Right cardiac atrium (tissue), 5 donors: ENCODE measurements at regions not wholly inside any gene's neighbourhood (a gene's known extent, or its start where the extent isn't known, plus 50 kb on each side); places are given as distances from the start of the nearest gene placed in this dataset.
"Not testable (repeated sequence)": the region's sequence is repeated elsewhere in the genome, so short reads cannot be mapped to it uniquely, and the experiment has no call there.

Source experiments
- ATAC-seq, 2 donors: fragments of 200-7000 bp; cut with Tn5 transposase; one replicate each; pipeline versions ENCODE4 v1.8.0 to v1.9.1; 2020; ENCODE audit warnings: moderate library complexity in 2 of 2, mild to moderate bottlenecking in 1 of 2
- DNase-seq, 3 donors: peaks; one replicate each; pipeline ENCODE4 v3.0.0-alpha.2; 2020
- H3K27ac ChIP-seq: one replicate; pipeline ENCODE4 v1.5.1; 2013; ENCODE audit warnings: mild to moderate bottlenecking, low read length, control low read depth, moderate library complexity
- H3K27me3 ChIP-seq: one replicate; pipeline ENCODE4 v1.6.1; 2013; ENCODE audit not compliant: control insufficient read depth, insufficient read depth
- H3K4me1 ChIP-seq: one replicate; pipeline ENCODE4 v1.6.1; 2013; ENCODE audit warnings: low read length; ENCODE audit not compliant: control insufficient read depth, insufficient read depth
- H3K4me3 ChIP-seq: one replicate; pipeline ENCODE4 v1.5.1; 2013; ENCODE audit warnings: low read length, control low read depth
- H3K9me3 ChIP-seq: one replicate; pipeline ENCODE4 v1.6.1; 2013; ENCODE audit warnings: low read length; ENCODE audit not compliant: control insufficient read depth
- WGBS: extraction: QIAGEN DNeasy Blood & Tissue Kit; methylation state at CpG from one replicate; pipeline ENCODE4 v1.1.7; 2013; 5-methylcytosine and 5-hydroxymethylcytosine counted together
- intact Hi-C, 4 donors: fragments of 100-400 bp; cut with DNase I; formaldehyde crosslinking; loops; one replicate each; pipeline versions ENCODE4 v1.11.0 to v1.14.0; 2022 to 2023
- donor health status: healthy with polysubstance abuse.
- donor health status: DM: no; HTN: yes; CAD: no.
- donor health status: DM: no; HTN: no; CAD: no.
- donor health status: DM: no; HTN: yes; CAD: no; lungs with severe emphysema.
- donor health status: DM: yes; HTN: yes; CAD: no.

GRCh38 chr13:50222569-50223332, 207.5 kb downstream of the KCNRG start:
- peak; percentile 80 to 90 (median 89) for DNase-seq
- no peak overlapping the region for H3K27ac ChIP-seq
- peak; percentile 91 for ATAC-seq
- no peaks in the 10 kb centered on the region for H3K4me1 ChIP-seq
- WGBS = 34% methylated on average over 13 of the region's 13 CpGs
- no peak overlapping the region for H3K4me3 ChIP-seq
- no peaks in the 10 kb centered on the region for H3K27me3 ChIP-seq
- intact Hi-C loops = no loop called here
- H3K9me3 ChIP-seq = no peaks in the 10 kb centered on the region

- Histone ChIP-seq H3K9me3 (no peaks in the 10 kb centered on the region), H3K27me3 (no peaks in the 10 kb centered on the region), H3K27ac (no peak overlapping the region), H3K4me1 (no peaks in the 10 kb centered on the region), H3K4me3 (no peak overlapping the region)
- ATAC-seq = no peak
- intact Hi-C loops = no loop called here
- no peak for DNase-seq
- 77% methylated on average over 4 of the region's 4 CpGs for WGBS
Observed at GRCh38 chr13:50224534-50224933, 209.3 kb downstream of the KCNRG start.

DNA sequence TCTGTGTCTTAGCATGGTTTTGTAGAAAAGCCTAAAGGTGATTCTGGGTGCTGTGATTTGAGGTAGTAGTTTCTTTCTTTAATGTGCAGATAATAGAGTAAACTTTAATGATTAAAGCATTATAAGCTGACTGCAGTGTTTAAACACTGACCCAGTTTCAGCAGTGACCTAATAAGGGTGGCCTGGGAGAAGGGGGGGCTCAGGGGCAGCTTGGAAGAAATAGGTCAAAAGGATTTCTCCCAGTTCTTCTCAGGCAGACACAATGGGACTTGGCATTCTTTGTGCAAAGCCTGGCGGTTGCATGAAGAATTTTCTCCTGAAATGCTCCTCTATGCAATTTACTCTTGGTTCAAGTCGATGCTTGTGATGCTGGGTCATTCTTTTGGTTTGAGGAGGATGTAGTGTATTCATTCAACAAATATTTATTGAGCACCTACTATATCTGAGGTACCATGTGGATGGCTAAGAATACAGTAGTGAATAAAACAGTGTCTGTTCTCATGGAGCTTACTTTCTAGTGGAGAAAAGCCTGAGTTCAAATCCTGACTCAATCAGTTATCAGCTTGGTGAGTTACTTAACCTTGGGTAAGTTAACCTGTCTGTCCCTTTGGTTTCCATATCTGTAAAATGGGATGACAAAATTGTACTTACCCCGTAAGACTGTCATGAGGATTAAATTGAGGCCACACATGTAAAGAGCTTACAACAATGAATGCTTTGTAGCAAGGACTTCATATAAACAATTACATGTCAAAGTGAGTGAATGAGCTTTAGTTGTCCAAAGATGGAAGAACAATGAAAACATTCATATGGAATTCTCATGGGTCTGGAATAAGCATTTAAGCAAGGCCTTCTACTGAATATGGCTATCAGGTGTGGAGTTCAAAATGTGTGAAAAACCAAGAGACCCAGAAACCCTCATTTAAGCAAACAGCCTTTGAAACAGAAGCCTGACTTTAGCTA, 210.2 kb downstream of the KCNRG start:
- Histone ChIP-seq H3K4me1 (no peaks in the 10 kb centered on the region), H3K27ac (no peak overlapping the region)

DNA sequence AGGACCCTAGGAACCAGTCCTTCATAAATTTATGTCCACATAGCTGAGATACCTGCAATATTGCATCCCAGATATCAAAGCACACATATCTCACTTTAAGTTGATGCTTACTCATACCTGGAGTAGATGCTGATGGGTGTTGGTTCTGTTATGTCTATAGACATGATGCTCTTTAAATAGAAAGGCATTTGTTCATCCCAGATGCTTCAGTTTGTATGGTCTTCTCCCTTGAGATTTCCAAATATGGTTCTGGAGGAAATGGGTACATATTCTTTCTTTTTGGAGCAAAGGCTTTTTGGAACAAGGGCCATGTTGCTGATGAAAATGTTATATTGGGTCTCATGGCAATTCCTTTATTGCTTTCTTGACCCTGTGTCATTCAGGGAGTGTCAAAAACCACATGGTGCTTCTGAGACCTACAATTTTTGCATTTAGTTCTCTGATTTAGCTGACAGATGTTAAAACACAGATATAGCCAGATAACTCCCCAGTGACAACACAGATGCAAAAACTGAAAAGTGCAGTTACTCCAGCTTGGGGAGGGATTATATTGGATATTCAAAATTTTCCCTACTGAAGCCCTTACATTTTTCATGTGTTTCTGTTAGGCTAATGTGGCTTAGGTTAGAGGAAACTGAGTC, 211.4 kb downstream of the KCNRG start:
- intact Hi-C loops = no loop called here
- H3K4me1 ChIP-seq = no peaks in the 10 kb centered on the region
- no peaks in the 10 kb centered on the region for H3K9me3 ChIP-seq
- H3K27me3 ChIP-seq = no peaks in the 10 kb centered on the region
- ATAC-seq (no peak), DNase-seq (no peak)
- no peak overlapping the region for H3K4me3 ChIP-seq
- no peak overlapping the region for H3K27ac ChIP-seq

More for the DNA sequence above, 210.2 kb downstream of the KCNRG start:
- ATAC-seq (no peak), DNase-seq (no peak)
- no peak overlapping the region for H3K4me3 ChIP-seq
- no peaks in the 10 kb centered on the region for H3K9me3 ChIP-seq
- intact Hi-C loops = no loop called here
- no peaks in the 10 kb centered on the region for H3K27me3 ChIP-seq
- 81% methylated on average over 3 of the region's 3 CpGs for WGBS

GRCh38 chr13:50227361-50227760, 212.1 kb downstream of the KCNRG start:
- Histone ChIP-seq H3K9me3 (no peaks in the 10 kb centered on the region), H3K4me1 (no peaks in the 10 kb centered on the region), H3K27me3 (no peaks in the 10 kb centered on the region), H3K4me3 (no peak overlapping the region), H3K27ac (no peak overlapping the region)
- WGBS = 95% methylated on average over 5 of the region's 5 CpGs
- DNase-seq (no peak), ATAC-seq (no peak)
- intact Hi-C loops = no loop called here

GRCh38 chr13:50228527-50228926, 213.3 kb downstream of the KCNRG start:
- Histone ChIP-seq H3K9me3 (no peaks in the 10 kb centered on the region), H3K27me3 (no peaks in the 10 kb centered on the region), H3K4me3 (no peak overlapping the region), H3K27ac (no peak overlapping the region), H3K4me1 (no peaks in the 10 kb centered on the region)
- DNase-seq (no peak), ATAC-seq (no peak)
- intact Hi-C loops = no loop called here
- 88% methylated on average over 6 of the region's 6 CpGs for WGBS

DNA sequence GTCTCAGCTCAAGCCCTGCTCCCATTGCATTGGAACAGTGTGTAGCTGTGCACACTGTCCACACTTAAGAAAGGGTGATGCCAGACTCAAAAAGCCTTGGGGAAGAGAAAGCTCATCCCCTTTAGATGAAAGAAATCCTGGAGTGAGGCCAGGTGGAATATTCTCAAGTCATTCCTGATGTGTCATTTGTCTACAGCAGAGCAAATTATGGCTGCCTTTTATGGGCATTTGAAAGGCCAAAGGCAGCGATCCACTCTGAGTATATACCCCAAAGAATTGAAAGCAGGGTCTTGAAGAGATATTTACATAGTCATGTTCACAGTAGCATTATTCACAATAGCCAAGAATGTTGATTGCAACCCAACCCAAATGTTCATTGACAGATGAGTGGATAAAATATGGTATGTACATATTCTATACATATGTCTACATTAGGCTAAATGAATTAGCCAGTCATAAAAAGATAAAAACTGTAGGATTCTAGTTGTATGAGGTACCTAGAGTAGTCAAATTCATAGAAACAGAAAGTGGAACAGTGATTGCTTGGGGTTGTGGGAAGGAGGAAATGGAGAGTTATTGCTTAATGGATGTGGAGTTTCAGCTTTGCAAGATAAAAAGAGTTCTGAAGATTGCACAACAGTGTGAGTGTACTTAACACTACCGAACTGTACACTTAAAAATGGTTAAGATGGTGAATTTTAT, 214.9 kb downstream of the KCNRG start:
- Histone ChIP-seq H3K27me3 (no peaks in the 10 kb centered on the region), H3K27ac (no peak overlapping the region), H3K9me3 (no peaks in the 10 kb centered on the region), H3K4me1 (no peaks in the 10 kb centered on the region), H3K4me3 (no peak overlapping the region)
- DNase-seq (no peak), ATAC-seq (peak; percentile 70 to 81)
- intact Hi-C loops = no loop called here
- 86% methylated on average over 2 of the region's 2 CpGs for WGBS

DNA sequence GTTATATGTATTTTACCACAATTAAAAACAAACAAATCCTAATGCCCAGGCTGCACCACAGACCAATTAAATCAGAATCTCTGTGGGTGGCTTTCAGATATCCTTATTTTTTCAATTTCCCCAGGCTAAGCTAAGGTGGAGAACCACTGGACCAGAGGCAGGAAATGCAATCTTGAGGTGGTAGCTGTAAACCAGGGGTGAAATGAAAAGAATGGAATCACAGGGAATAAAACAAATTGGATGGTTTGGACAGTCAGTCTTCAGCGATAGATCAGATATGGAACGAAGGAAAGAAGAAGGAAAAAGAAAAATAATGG, 215.4 kb downstream of the KCNRG start:
- DNase-seq (no peak), ATAC-seq (no peak)
- H3K4me3 ChIP-seq = no peak overlapping the region
- H3K27me3 ChIP-seq = no peaks in the 10 kb centered on the region
- intact Hi-C loops = no loop called here
- no peaks in the 10 kb centered on the region for H3K9me3 ChIP-seq
- no peaks in the 10 kb centered on the region for H3K4me1 ChIP-seq
- no peak overlapping the region for H3K27ac ChIP-seq
- WGBS = 97% methylated on average over 2 of the region's 2 CpGs

GRCh38 chr13:50233574-50233973, 218.3 kb downstream of the KCNRG start:
- H3K27me3 ChIP-seq, intact Hi-C loops, DNase-seq, H3K9me3 ChIP-seq, H3K27ac ChIP-seq, H3K4me3 ChIP-seq, ATAC-seq, H3K4me1 ChIP-seq: not testable (repeated sequence)
- 99% methylated on average over 5 of the region's 5 CpGs for WGBS

GRCh38 chr13:50235604-50236342, 220.5 kb downstream of the KCNRG start:
- DNase-seq (no peak), ATAC-seq (no peak)
- no peak overlapping the region for H3K4me3 ChIP-seq
- H3K27me3 ChIP-seq = no peaks in the 10 kb centered on the region
- H3K9me3 ChIP-seq = no peaks in the 10 kb centered on the region
- intact Hi-C loops = no loop called here
- H3K4me1 ChIP-seq = no peaks in the 10 kb centered on the region
- 87% methylated on average over 6 of the region's 6 CpGs for WGBS
- H3K27ac ChIP-seq = no peak overlapping the region
